Esophagus squamous epithelium (tissue), 5 donors: ENCODE measurements at regions not wholly inside any gene's neighbourhood (a gene's known extent, or its start where the extent isn't known, plus 50 kb on each side); places are given as distances from the start of the nearest gene placed in this dataset.

ENCODE experiments used
- DNase-seq: peaks from one replicate; lab custom pipeline; 2025; lab: John Stamatoyannopoulos, UW
- H3K27ac ChIP-seq, 4 donors: fragments of 200-600 bp; sonication (generic); one replicate each; pipeline ENCODE4 v1.5.1; 2016 to 2019; ENCODE audit warnings: mild to moderate bottlenecking in 1 of 4
- H3K27me3 ChIP-seq, 4 donors: fragments of 200-600 bp; sonication (generic); 1 replicate in 3 of 4; 2 replicates in 1 of 4; pipeline versions ENCODE4 v1.5.1 to v1.6.0; 2017 to 2021; ENCODE audit warnings: antibody characterized with exemption in 1 of 4
- H3K36me3 ChIP-seq, 3 donors: fragments of 200-600 bp; sonication (generic); one replicate each; pipeline ENCODE4 v1.5.1; 2016 to 2019
- H3K4me1 ChIP-seq, 3 donors: fragments of 200-600 bp; sonication (generic); one replicate each; pipeline ENCODE4 v1.5.1; 2017 to 2019
- H3K4me3 ChIP-seq, 4 donors: fragments of 200-600 bp; sonication (generic); 1 replicate in 3 of 4; 2 replicates in 1 of 4; pipeline ENCODE4 v1.5.1; 2016 to 2019; ENCODE audit warnings: mild to moderate bottlenecking in 2 of 4, moderate library complexity in 1 of 4
- H3K9me3 ChIP-seq, 3 donors: fragments of 200-600 bp; sonication (generic); one replicate each; pipeline ENCODE4 v1.5.1; 2016 to 2019
- CTCF ChIP-seq, 6 experiments: fragments of 450-650 bp in 4 of 6; fragments of 200-600 bp in 2 of 6; sonication (generic) in 2 of 6; IDR thresholded peaks; one replicate each; pipeline ENCODE4 v1.5.1; 2016 to 2019; ENCODE audit warnings: antibody characterized with exemption in 6 of 6, mild to moderate bottlenecking in 4 of 6, moderate library complexity in 4 of 6
- POLR2A ChIP-seq, 4 donors: fragments of 450-650 bp; IDR thresholded peaks; one replicate each; pipeline ENCODE4 v1.6.1; 2017; ENCODE audit warnings: antibody characterized with exemption in 4 of 4, mild to moderate bottlenecking in 4 of 4, moderate library complexity in 3 of 4
- WGBS, 2 donors: methylation state at CpG; one replicate each; pipeline ENCODE4 v1.1.5; 2018; 5-methylcytosine and 5-hydroxymethylcytosine counted together
- intact Hi-C: fragments of 100-400 bp; cut with DNase I; formaldehyde crosslinking; loops from one replicate; pipeline ENCODE4 v1.15.0; 2022
- donor health status: DM: yes; HTN: yes; CAD: no.

- WGBS, 2 donors: 12 to 18% methylated on average over 1 of the region's 1 CpG
- Histone ChIP-seq H3K27ac (no peak overlapping the region), H3K36me3 (no peaks in the 10 kb centered on the region), H3K4me1 (no peaks in the 10 kb centered on the region), H3K27me3 (no peaks in the 10 kb centered on the region), H3K9me3 (no peaks in the 10 kb centered on the region), H3K4me3 (no peak overlapping the region)
- TF ChIP-seq CTCF (IDR thresholded peaks at IDR 0.05): no peak
- TF ChIP-seq POLR2A (IDR thresholded peaks at IDR 0.05): no peak
- intact Hi-C loops: no loop called here
- no peak for DNase-seq
Measured at GRCh38 chr4:135963009-135963408, 1569.3 kb downstream of the PCDH18 start.

- TF ChIP-seq POLR2A (IDR thresholded peaks at IDR 0.05) (no peak), CTCF (IDR thresholded peaks at IDR 0.05) (no peak)
Measured at GRCh38 chr4:135949931-135950330, 1582.4 kb downstream of the PCDH18 start.

GRCh38 chr4:135948797-135949196 lies 1583.5 kb downstream of the PCDH18 start:
- Histone ChIP-seq H3K27me3 (no peaks in the 10 kb centered on the region), H3K36me3 (no peaks in the 10 kb centered on the region), H3K4me3 (no peak overlapping the region), H3K4me1 (no peaks in the 10 kb centered on the region), H3K9me3 (no peaks in the 10 kb centered on the region), H3K27ac (no peak overlapping the region)
- no peak for DNase-seq
- TF ChIP-seq CTCF (IDR thresholded peaks at IDR 0.05) (no peak), POLR2A (IDR thresholded peaks at IDR 0.05) (no peak)
- WGBS, 2 donors: 35 to 50% methylated on average over 1 of the region's 1 CpG
- intact Hi-C loops: no loop called here

More at GRCh38 chr4:135949931-135950330, 1582.4 kb downstream of the PCDH18 start:
- DNase-seq: no peak
- H3K36me3 ChIP-seq: no peaks in the 10 kb centered on the region
- H3K9me3 ChIP-seq: peaks cover 0 to 3% (median 0%) of the 10 kb centered on the region in 3 donors
- no peak overlapping the region for H3K4me3 ChIP-seq
- no peaks in the 10 kb centered on the region for H3K4me1 ChIP-seq
- intact Hi-C loops: no loop called here
- WGBS, 2 donors: 44 to 45% methylated on average over 3 of the region's 3 CpGs
- H3K27me3 ChIP-seq: no peaks in the 10 kb centered on the region
- H3K27ac ChIP-seq: no peak overlapping the region

GRCh38 chr4:135941671-135942070 lies 1590.6 kb downstream of the PCDH18 start:
- no peaks in the 10 kb centered on the region for H3K27me3 ChIP-seq
- 75 to 78% methylated on average over 2 of the region's 2 CpGs for WGBS, 2 donors
- no peak overlapping the region for H3K27ac ChIP-seq
- H3K36me3 ChIP-seq: no peaks in the 10 kb centered on the region
- H3K9me3 ChIP-seq: no peaks in the 10 kb centered on the region
- DNase-seq: no peak
- H3K4me1 ChIP-seq: no peaks in the 10 kb centered on the region
- intact Hi-C loops: no loop called here
- H3K4me3 ChIP-seq: no peak overlapping the region
- TF ChIP-seq CTCF (IDR thresholded peaks at IDR 0.05): no peak
- no peak for TF ChIP-seq POLR2A (IDR thresholded peaks at IDR 0.05)

- no peak overlapping the region for H3K27ac ChIP-seq
- H3K9me3 ChIP-seq: no peaks in the 10 kb centered on the region
- H3K4me1 ChIP-seq: no peaks in the 10 kb centered on the region
- DNase-seq: no peak
- no peaks in the 10 kb centered on the region for H3K36me3 ChIP-seq
- no peak overlapping the region for H3K4me3 ChIP-seq
- 52 to 53% methylated on average over 1 of the region's 1 CpG for WGBS, 2 donors
- no peaks in the 10 kb centered on the region for H3K27me3 ChIP-seq
- no peak for TF ChIP-seq POLR2A (IDR thresholded peaks at IDR 0.05)
- intact Hi-C loops: no loop called here
Measured at GRCh38 chr4:135934026-135934425, 1598.3 kb downstream of the PCDH18 start.

GRCh38 chr4:135927651-135928050 lies 1604.6 kb downstream of the PCDH18 start:
- H3K27me3 ChIP-seq: no peaks in the 10 kb centered on the region
- H3K36me3 ChIP-seq: no peaks in the 10 kb centered on the region
- no peak for DNase-seq
- intact Hi-C loops: no loop called here
- no peak overlapping the region for H3K27ac ChIP-seq
- no peaks in the 10 kb centered on the region for H3K9me3 ChIP-seq
- H3K4me1 ChIP-seq: no peaks in the 10 kb centered on the region
- TF ChIP-seq POLR2A (IDR thresholded peaks at IDR 0.05) (no peak), CTCF (IDR thresholded peaks at IDR 0.05) (no peak)
- no peak overlapping the region for H3K4me3 ChIP-seq
